IPS DF 19.7 (cell line): ENCODE measurements at regions not wholly inside any gene's neighbourhood (a gene's known extent, or its start where the extent isn't known, plus 50 kb on each side); places are given as distances from the start of the nearest gene placed in this dataset.
"Not testable (repeated sequence)": the region's sequence is repeated elsewhere in the genome, so short reads cannot be mapped to it uniquely, and the experiment has no call there.

Source experiments
- DNase-seq: peaks from one replicate; pipeline ENCODE4 v3.0.0-alpha.2; 2013; ENCODE audit warnings: low read depth, low spot score

DNA sequence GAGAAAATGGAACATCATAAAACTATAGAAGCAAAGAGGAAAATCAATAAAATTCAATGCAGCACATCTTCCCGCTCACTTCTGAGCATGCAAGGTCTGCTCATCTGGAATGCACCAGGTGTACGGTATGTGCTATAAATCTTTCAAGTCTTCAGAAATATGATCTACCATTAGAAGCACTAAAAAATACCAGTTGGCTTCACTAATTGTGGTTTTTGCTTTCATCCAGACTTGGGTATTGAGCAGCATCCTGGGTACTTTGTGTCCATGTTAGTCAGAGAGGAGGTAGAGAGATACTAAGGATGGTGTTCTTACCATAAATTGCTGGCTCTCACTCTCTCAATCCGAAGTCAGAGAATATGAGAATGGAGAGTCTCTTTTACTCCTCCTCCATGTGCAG is 477.1 kb downstream of the PPARGC1A start:
- no peak for DNase-seq

DNA sequence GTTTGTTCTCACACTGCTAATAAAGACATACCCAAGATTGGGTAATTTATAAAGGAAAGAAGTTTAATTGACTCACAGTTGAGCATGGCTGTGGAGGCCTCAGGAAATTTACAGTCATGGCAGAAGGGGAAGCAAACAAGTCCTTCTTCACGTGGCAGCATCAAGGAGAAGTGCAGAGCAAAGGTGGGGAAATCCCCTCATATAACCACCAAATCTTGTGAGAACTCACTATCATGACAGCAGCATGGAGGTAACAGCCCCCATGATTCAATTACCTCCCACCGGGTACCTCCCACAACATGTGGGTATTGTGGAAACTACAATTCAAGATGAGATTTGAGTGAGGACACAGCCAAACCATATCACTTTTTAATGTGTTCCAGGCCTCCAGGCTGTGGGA is 480.9 kb downstream of the PPARGC1A start:
- not testable (repeated sequence) for DNase-seq

DNA sequence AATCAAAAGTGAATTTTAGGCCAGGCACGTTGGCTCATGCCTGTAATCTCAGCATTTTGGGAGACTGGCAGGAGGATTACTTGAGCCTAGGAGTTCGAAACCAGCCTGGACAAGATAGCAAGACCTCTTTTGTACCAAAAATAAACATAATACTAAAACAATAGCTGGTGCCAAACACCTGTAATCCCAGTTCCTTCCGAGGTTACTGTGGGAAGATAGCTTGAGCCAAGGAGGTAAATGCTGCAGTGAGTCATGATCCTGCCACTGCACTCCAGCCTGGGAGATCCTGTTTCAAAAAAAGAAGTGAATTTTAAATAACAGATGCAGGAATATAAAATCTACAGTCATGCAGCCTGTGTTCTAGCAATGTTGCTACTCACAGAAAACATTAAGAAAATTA is 488.3 kb downstream of the PPARGC1A start:
- DNase-seq, result no peak

DNA sequence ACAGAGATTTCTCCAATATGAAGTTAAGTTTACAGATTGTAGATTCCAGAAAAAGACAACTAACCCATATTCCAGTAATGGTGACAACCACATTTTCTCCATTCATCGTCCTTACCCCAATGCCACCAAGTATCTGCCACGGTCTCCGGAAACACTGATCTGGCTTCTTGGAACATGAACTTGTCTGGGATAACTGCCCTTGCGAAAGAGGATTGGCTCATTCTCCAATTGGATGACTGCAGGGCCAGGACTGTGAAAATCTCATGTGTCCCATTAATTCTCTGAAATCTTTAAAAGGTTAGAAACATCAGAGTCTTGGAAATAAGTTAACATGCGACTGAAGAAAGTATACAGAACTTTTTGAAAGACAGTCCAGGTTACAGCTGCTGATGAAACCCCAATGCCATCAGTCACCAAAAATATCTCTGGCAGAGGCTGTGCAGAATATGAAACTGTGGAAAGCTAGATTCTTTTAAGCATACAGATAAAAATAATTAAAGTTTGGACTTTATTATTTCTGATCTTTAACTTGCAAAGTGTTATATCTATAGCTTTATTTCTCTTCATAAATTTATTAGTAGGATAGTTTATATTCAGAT is 496.9 kb downstream of the PPARGC1A start:
- no peak for DNase-seq

DNA sequence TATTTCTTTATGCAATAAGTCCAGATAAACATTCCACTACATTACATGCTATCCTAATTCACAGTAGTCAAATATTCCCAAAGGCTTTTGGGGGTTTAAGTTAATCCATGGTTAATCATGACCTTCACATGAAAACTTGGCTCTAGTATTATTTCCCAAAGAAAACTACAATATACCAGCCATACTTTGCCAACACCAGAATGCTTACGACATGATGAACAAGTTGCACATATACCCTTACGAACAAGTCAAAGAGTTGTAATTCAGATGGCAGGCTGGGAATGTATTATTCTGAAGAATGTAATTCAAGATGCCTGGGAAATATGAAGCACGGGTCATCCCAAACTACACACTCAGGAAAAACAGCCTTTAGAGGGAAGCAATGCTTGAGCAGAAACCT is 499.6 kb downstream of the PPARGC1A start:
- DNase-seq, result no peak

DNA sequence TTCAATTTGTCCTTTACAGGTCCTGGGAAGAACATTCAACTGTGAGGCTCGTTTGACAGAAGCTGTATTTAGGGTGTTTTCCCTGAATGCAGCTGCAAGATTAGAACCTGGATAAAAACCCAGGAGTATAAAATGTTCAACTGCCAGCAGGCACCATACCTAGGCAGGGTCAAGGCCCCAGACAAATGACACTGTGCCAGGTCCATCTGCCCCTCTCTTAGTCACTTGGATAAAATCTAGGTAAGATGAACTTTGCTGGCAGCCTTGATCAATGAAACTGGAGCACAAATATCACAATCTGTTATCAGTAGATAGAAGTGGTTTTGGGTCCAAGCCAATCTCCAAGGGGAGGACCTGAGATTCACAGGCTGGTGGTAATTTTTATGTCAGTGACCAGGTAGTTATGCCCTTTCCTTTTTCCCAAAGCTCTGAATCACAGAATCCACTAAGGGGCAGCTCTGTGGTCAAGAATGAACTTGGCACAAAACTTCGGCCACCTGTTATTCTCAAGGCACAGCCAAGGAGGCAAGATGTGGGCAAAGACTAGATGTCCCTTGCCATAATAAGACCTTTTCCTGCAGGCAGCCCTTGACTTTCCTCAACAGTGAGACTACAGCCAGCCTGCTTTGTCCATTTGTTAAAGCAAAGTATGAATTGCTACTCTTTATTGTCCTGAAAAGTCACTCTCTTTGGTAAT is 501.0 kb downstream of the PPARGC1A start:
- no peak for DNase-seq

DNA sequence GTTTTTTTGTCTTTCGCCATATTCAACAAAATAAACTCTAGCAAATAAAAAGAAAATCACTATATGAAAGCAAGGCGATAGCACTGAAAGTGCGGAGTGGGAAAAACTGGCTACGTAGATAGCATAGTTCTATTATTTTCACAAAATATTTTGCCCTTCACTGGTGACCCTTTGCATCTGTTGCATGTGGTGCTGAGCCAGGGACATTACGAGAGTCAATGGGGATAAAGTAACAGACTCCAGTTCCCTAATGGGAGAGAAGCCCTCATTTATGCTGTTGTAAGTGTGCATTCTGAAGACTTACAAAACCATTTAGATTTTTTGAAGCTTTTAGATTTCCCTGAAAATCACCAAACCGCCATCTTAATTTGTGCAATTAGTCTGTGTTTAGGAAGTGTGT is 501.6 kb downstream of the PPARGC1A start:
- DNase-seq, result no peak

DNA sequence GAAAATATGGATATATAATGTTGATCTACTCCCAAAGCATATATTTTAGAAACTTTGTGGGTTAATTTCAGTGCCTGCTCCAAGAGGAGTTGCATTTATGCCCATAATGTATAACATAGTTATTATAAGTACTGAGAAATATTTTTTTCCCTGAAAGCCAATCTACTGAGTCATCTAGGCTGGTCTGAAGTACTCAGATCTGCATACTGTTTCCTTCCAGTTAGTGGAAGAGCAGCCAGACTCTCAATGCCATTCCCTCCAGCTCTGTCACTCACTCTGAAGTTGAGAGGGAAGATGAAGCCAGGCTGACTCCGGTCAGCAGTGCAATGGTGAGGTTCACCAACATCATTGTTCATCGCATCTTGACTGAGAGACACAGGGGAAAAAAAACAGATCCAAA is 505.1 kb downstream of the PPARGC1A start:
- no peak for DNase-seq

DNA sequence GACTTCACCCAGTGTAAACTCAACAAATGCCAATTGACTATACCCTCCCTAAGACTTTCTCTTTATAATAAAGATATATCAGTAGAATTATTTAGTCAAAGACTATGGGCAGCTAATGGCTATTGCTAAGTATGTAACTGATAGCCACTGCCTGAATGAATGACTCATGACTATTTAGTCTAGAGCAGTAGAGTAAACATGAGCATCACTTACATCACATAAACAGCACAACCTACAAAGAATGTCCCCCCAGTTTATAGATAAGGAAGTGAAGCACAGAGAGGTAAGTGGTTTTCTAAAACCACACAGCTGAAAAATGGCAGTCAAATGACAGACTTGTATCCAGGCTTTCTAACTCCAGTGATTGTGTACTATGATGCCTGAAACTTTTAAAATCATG is 507.0 kb downstream of the PPARGC1A start:
- no peak for DNase-seq

DNA sequence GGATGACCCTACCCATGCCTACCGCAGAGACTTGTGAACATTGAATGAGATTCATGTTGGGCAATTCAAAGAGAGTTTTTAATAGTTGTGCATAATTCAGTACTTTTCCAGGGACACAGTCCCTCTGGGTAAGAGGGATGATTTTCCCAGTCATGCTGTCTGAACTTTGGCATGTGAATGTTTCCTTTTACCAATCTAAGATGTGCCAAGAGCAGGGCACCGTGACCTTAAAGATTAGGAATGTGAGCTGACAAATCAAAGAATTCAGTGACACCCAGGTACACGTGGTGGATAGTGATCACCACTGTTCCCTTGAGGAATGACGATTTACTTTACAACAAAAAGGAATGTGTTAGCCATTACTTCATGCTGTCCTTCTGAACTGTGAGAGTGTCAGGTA is 515.6 kb downstream of the PPARGC1A start:
- DNase-seq, result no peak

DNA sequence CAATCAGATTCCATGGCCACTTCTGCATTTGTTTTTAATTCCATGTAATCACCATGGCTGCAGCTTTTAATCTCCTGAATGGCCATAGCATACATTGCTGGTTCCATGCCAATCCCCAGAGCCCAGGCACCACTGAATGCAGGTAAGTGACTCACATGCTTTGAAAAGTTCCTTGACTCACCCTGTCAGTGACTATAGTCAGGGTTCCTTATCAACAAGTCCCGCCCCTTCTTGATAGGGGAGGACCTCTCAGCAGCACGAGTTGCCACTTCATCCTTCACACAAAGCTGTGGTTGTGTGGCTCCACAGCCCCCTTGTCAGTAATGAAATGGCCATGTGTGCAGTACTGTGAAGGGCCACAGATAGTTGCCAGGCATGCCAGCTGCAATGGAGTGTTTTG is 516.6 kb downstream of the PPARGC1A start:
- DNase-seq, result no peak

DNA sequence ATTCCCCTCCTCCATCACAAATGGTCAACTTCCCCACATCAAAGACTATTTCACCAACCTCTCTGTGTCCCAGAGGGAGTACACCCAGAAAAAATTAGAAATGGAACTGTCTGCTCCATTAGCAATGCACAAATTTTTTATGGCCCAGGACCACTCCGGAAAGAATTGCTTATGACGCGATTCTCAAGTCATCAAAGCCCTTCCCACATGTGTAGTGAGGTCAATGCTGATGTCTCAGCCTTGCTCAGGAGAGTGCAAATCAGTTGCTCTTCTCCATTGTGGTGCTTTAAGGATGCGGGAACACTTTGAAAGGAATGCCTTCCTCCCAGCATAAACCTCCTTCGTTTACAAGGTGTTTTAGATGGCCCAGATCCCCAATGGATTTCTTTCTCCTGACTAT is 518.3 kb downstream of the PPARGC1A start:
- DNase-seq, result no peak

DNA sequence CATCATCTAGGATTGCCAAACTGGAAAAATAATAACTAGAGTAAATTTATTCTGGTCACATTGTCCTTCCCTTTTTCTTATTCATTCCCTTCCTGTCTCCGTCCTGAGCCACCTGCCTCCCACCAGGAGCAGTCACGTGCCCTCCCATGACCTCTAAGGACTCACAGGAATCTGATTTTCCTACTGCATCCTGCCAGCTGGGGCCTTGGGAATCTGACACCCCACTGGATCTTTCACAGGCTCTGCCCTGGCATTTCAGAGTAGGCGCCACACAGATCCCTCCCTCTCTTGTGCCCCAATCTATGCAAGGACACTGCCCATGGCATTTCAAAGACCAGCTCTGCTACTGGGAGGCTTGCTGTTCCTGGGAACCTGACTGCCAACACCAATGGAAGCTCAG is 520.5 kb downstream of the PPARGC1A start:
- DNase-seq, result no peak

DNA sequence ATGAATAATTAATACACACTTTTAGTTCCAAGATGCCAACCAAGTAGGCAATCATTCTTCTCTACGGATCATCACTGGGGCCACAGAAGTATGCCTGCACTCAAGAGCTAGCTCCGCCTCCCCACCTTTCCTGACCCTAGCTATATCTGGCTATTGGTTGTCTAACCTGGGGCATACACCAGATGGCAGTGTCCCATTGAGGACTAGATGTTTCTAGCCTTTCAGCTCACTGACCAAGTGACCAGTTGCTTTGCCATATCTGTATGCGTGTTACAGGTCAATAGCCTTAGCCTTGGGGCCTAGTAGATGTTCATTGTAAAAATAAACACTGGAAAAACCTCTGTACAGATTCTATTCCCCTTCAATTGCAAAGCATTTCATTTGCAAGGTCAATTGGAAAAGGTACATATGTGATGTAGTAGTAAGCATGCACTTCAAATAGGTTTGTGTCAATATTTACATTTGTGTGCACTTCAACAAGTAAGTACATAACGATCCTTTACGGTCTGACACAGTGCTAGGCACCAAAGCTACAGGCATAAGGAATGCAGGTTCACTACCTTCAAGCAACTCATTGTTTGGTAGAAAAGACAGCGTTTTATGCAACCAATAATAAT is 521.7 kb downstream of the PPARGC1A start:
- DNase-seq, result no peak

DNA sequence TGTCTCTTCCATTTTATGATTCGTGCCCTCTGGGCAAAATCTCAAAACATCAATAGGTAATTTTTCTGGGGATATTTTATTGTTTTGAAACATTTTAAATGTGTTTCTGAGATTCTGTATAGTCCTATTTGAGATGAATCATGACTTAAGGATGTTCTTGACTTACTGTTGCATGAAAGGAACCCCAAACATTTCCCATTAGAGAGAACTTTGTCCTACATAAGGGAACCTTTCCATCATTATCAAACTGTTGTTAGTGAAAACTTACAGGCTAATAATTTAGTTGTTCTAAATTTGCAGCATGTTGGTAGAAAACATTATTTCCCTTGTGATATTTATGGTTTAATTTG is 523.3 kb downstream of the PPARGC1A start:
- DNase-seq, result no peak

DNA sequence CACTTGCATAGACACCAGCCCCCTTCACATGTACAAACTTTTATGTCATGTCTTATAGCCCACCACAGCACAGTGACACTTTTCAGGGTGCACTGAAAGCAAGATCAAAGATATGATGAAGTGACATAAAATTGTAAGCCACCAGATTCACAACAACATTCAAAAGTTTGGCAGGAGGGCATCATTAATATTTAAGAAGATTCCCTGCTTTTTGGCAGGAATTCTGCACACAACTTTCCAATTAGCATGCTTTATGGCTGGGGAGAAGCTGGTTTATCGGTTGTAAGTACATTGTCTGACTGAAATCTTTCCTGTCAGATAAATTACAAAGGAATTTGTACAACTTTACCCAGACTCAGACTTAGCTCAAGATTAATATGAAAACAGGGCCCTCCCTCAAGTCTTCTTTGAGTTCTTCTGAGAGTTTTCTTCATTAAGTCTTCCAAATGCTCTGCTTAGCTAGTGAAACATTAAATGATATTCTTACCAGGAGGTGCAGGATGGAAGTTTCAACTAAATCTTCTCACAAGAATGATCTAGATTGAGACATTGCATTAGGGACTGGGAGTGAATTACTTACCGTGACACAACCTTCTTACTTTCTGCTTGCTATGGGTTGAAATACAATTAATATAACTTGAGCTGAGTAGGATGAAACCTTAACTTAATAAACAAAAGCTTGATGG is 523.8 kb downstream of the PPARGC1A start:
- DNase-seq, result no peak

DNA sequence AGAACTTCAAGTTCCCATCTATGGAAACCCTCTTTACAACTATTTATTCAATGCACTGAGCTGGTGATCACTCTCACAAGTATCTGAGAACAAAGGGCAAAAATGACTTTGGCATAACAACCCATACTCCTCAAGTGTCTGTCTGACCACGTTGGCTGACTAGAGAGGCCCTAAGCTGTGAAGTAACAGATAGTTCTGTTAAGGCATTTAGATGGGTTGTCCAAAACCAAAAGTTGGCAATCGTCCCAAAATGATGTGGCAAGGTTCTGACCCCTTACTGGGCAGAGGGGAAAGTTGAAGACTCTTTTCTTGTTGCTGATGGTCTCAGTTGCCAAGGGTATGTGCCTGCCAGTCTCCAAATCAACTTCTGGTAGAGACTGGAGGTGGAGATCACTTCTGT is 524.8 kb downstream of the PPARGC1A start:
- no peak for DNase-seq

DNA sequence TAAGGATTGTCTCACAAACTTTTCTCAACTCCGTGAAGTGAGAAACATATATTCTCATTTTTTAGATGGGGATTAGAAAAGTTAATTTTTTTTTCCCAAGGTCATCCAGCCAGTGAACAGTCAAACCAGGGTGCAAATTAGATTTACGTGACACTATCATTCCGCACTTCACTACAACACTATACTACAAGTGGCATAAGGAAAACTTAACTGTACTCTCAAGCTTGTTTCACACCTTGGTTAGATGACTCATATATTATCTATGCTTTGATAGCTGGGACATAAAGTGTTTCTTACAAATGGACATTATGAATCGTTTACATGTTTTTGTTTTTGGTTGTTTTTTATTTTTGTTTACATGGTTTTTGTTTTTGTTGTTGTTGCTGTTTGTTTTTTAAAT is 525.7 kb downstream of the PPARGC1A start:
- DNase-seq, result no peak

DNA sequence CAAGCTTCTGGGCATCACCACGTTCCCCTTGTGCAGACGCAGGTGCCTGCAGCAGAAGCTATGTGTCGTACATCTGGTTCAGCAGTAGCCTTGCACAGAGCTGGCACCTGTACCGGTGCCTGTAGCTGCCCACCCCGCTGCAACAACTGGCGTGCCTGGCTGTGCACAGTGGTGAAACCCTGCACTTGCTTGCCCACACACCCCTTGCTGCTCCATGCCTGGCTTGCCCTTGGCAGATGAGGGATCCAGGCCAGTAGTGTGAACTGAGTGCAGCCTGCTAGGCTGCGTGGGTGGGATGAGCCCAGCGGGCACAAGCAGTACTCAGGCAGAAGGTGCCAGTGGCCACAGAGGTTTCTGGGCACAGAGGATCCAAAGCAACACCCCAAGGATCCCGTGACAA is 528.4 kb downstream of the PPARGC1A start:
- DNase-seq, result no peak

DNA sequence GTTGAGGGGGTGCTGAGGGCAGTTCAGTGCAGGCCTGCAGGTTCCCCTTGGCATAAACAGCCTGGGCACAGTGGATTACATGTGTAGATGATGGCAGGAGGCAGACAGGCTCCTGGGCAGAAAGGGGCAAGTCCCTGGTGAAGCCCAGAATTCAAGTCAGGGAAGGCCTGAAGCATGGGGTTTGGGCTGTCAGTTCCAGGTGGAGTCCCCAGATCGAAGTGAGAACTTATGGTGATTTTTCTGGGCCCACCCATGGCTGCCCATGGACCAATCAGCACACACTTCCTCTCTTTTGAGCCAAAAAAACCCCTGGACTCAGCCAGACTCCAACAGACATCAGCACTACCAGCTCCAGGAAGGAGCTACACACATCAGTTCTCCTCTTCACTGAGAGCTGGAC is 529.1 kb downstream of the PPARGC1A start:
- no peak for DNase-seq

DNA sequence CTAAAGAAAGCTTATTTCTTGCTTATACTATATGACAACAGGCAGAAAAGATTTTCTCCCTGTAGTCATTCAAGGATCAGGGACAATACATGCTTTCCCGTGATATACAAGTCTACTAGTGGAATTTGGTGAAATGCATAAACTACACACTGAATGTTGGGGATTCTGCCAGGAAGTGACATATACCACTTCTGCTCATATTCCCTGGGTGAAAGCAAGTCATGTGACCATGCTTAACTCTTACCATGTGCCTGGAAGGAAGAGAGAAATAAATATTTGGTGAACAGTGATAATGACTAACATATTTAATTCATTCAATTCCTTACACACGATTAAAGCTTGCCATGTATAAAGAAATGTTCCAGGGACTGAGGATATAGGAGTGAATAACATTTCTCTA is 534.6 kb downstream of the PPARGC1A start:
- no peak for DNase-seq

DNA sequence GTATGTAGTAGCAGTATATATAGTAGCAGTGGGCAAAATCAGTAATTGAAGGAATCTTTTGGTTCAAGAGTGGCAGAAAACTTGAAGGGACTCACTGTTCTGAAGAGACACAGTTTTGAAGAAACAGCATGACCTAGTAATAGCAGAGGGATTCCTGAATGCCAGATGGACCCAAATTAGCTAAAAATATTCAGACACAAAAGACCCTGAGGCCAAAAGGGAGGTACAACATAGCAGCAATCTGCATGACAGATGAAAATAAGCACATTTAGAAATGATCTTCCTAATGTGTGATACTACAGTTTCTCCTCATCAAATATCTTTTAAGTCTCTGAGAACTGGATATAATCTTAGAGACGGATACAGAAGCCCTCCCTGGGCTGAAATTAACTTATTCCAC is 536.6 kb downstream of the PPARGC1A start:
- DNase-seq, result no peak
